Activated T-helper 17 cell treated with anti-CD3 and anti-CD28 coated beads, Interleukin-2, amount 50 U/mL, for 72 hours (primary cell): ENCODE measurements at regions not wholly inside any gene's neighbourhood (a gene's known extent, or its start where the extent isn't known, plus 50 kb on each side); places are given as distances from the start of the nearest gene placed in this dataset.

ENCODE experiments used
- ATAC-seq: fragments of 150-1000 bp; cut with Tn5 transposase; replicated peaks from 2 replicates; pipeline ENCODE4 v1.10.0; 2021; ENCODE audit warnings: mild to moderate bottlenecking, moderate library complexity
- H3K27ac Mint-ChIP-seq: one replicate; pipeline ENCODE4 v1.8.0; 2022; ENCODE audit warnings: mixed read lengths
- H3K27me3 Mint-ChIP-seq: one replicate; pipeline ENCODE4 v1.8.0; 2022; ENCODE audit warnings: mixed read lengths
- H3K36me3 Mint-ChIP-seq: one replicate; pipeline ENCODE4 v1.8.0; 2022; ENCODE audit warnings: low read depth, mild to moderate bottlenecking, mixed read lengths
- H3K4me1 Mint-ChIP-seq: one replicate; pipeline ENCODE4 v1.8.0; 2022; ENCODE audit warnings: mixed read lengths
- H3K4me3 Mint-ChIP-seq: one replicate; pipeline ENCODE4 v1.8.0; 2022; ENCODE audit warnings: mild to moderate bottlenecking, mixed read lengths
- H3K9me3 Mint-ChIP-seq: one replicate; pipeline ENCODE4 v1.8.0; 2022; ENCODE audit warnings: mixed read lengths

- no peak overlapping the region for H3K27ac Mint-ChIP-seq
- H3K9me3 Mint-ChIP-seq = no peaks in the 10 kb centered on the region
- no peak for ATAC-seq
- no peak overlapping the region for H3K4me3 Mint-ChIP-seq
- peaks cover 5% of the 10 kb centered on the region for H3K27me3 Mint-ChIP-seq
- H3K4me1 Mint-ChIP-seq = no peaks in the 10 kb centered on the region
- H3K36me3 Mint-ChIP-seq = no peaks in the 10 kb centered on the region
These were observed 257.7 kb downstream of the ATG4C start for GRCh38 chr1:63041660-63042059.

GRCh38 chr1:63042278-63042677, 258.3 kb downstream of the ATG4C start:
- Mint-ChIP-seq H3K9me3 (no peaks in the 10 kb centered on the region), H3K4me3 (no peak overlapping the region), H3K36me3 (no peaks in the 10 kb centered on the region), H3K27me3 (peaks cover 5% of the 10 kb centered on the region), H3K27ac (no peak overlapping the region), H3K4me1 (no peaks in the 10 kb centered on the region)
- no peak for ATAC-seq

DNA sequence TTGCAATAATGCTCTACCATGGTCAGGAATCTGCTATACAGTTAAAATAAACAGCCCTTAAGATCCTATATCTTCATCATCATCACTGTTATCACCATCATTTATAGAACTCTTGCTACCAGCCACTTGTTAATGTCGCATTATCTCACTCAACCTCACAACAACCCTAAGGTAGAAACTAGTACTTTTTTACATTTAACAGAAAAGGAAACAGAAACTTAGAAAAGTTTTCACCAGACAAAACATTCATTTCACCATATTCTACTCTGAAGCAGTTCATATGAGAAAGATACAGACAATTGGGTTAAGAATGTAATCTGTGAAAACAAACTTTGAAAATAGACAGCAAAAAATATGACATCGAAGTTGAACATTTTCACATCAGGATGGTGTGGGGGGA, 262.6 kb downstream of the ATG4C start:
- Mint-ChIP-seq H3K27me3 (peaks cover 7% of the 10 kb centered on the region), H3K4me3 (no peak overlapping the region), H3K9me3 (no peaks in the 10 kb centered on the region), H3K27ac (no peak overlapping the region), H3K36me3 (no peaks in the 10 kb centered on the region), H3K4me1 (no peaks in the 10 kb centered on the region)
- no peak for ATAC-seq

- H3K36me3 Mint-ChIP-seq = no peaks in the 10 kb centered on the region
- H3K4me1 Mint-ChIP-seq = no peaks in the 10 kb centered on the region
- H3K27me3 Mint-ChIP-seq = peaks cover 4% of the 10 kb centered on the region
- H3K27ac Mint-ChIP-seq = no peak overlapping the region
- no peak overlapping the region for H3K4me3 Mint-ChIP-seq
- peak; percentile 39 for ATAC-seq
- H3K9me3 Mint-ChIP-seq = no peaks in the 10 kb centered on the region
These were observed 265.2 kb downstream of the ATG4C start for GRCh38 chr1:63049135-63049534.

DNA sequence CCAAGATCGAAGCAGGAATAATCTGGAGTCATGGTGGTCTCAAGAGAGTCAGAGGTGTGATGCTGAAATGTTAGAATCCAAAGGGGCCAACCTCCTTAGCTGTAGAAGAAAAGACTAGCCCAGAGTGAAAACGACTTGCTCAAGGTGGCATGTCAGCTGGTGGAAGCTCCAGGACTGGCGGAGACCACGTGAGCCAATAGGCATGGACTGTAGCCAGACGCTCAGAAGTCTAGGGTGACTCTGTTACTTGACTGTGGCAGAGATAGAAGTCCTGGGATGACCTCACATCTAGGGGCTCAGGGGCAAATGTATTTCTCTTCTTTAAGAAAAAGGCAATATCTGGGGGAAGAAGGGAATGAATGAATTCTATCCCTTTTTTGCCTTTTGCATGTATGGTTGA, 267.4 kb downstream of the ATG4C start:
- Mint-ChIP-seq H3K36me3 (no peaks in the 10 kb centered on the region), H3K27me3 (peaks cover 12% of the 10 kb centered on the region), H3K4me1 (no peaks in the 10 kb centered on the region), H3K4me3 (no peak overlapping the region), H3K27ac (no peak overlapping the region), H3K9me3 (no peaks in the 10 kb centered on the region)
- ATAC-seq = no peak

GRCh38 chr1:63051886-63052285, 268.0 kb downstream of the ATG4C start:
- Mint-ChIP-seq H3K9me3 (no peaks in the 10 kb centered on the region), H3K4me3 (no peak overlapping the region), H3K27me3 (peaks cover 12% of the 10 kb centered on the region), H3K27ac (no peak overlapping the region), H3K36me3 (no peaks in the 10 kb centered on the region), H3K4me1 (no peaks in the 10 kb centered on the region)
- no peak for ATAC-seq

DNA sequence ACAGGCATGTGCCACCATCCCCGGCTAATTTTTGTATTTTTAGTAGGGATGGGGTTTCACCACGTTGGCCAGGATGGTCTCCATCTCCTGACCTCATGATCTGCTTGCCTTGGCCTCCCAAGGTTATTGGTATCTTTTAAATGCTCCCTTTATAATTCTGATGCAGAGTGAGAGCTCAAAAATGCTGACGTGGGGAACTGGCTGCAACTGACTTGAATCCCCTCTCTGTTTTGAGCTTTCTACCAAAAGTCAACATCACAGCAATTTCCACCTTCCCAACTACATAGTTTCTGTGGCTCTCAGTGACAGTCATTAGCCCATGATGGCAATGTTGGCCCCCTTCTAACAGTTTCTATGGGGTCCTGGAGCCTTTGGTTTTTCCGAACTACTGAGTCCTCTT, 268.2 kb upstream of the FOXD3 start:
- H3K27me3 Mint-ChIP-seq = peaks cover 15% of the 10 kb centered on the region
- H3K4me1 Mint-ChIP-seq = no peaks in the 10 kb centered on the region
- no peaks in the 10 kb centered on the region for H3K36me3 Mint-ChIP-seq
- no peak overlapping the region for H3K27ac Mint-ChIP-seq
- H3K9me3 Mint-ChIP-seq = no peaks in the 10 kb centered on the region
- no peak for ATAC-seq
- H3K4me3 Mint-ChIP-seq = no peak overlapping the region

- no peak overlapping the region for H3K4me3 Mint-ChIP-seq
- H3K9me3 Mint-ChIP-seq = no peaks in the 10 kb centered on the region
- no peak for ATAC-seq
- peaks cover 8% of the 10 kb centered on the region for H3K27me3 Mint-ChIP-seq
- no peak overlapping the region for H3K27ac Mint-ChIP-seq
- H3K4me1 Mint-ChIP-seq = no peaks in the 10 kb centered on the region
- no peaks in the 10 kb centered on the region for H3K36me3 Mint-ChIP-seq
These were observed 259.0 kb upstream of the FOXD3 start for GRCh38 chr1:63063367-63063766.

- no peak overlapping the region for H3K4me3 Mint-ChIP-seq
- ATAC-seq = no peak
- no peaks in the 10 kb centered on the region for H3K36me3 Mint-ChIP-seq
- no peak overlapping the region for H3K27ac Mint-ChIP-seq
- H3K9me3 Mint-ChIP-seq = no peaks in the 10 kb centered on the region
- H3K27me3 Mint-ChIP-seq = peaks cover 8% of the 10 kb centered on the region
- H3K4me1 Mint-ChIP-seq = no peaks in the 10 kb centered on the region
These were observed 258.2 kb upstream of the FOXD3 start for GRCh38 chr1:63064135-63064534.

GRCh38 chr1:63068626-63069025, 253.7 kb upstream of the FOXD3 start:
- no peaks in the 10 kb centered on the region for H3K36me3 Mint-ChIP-seq
- ATAC-seq = no peak
- no peak overlapping the region for H3K4me3 Mint-ChIP-seq
- H3K27ac Mint-ChIP-seq = no peak overlapping the region
- no peaks in the 10 kb centered on the region for H3K9me3 Mint-ChIP-seq
- H3K27me3 Mint-ChIP-seq = peaks cover 25% of the 10 kb centered on the region
- H3K4me1 Mint-ChIP-seq = no peaks in the 10 kb centered on the region

DNA sequence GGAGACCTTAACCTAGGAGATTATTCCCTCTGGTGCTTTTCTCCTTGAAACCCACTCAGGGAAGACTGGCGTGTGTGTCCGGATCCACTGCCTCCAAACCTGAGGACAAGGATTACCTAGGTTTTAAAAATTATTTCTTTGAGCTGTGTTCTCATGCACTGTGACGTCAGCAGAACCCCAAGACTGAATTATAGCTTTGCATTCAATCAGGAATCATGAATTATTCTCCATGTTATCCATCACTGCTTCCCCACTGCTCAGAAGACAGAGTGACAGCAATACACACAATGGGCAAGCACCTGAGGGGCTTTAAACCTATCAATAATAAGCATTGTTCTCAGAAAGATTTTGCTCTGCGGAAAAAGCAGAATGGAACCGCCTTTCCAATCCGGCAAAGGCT, 253.2 kb upstream of the FOXD3 start:
- H3K4me3 Mint-ChIP-seq = no peak overlapping the region
- no peaks in the 10 kb centered on the region for H3K9me3 Mint-ChIP-seq
- H3K4me1 Mint-ChIP-seq = no peaks in the 10 kb centered on the region
- ATAC-seq = no peak
- H3K27me3 Mint-ChIP-seq = peaks cover 26% of the 10 kb centered on the region
- no peaks in the 10 kb centered on the region for H3K36me3 Mint-ChIP-seq
- no peak overlapping the region for H3K27ac Mint-ChIP-seq

- Mint-ChIP-seq H3K9me3 (peaks cover 11% of the 10 kb centered on the region), H3K27ac (no peak overlapping the region), H3K4me1 (no peaks in the 10 kb centered on the region), H3K27me3 (peaks cover 35% of the 10 kb centered on the region), H3K4me3 (no peak overlapping the region), H3K36me3 (no peaks in the 10 kb centered on the region)
- ATAC-seq = no peak
These were observed 248.8 kb upstream of the FOXD3 start for GRCh38 chr1:63073309-63074306.

DNA sequence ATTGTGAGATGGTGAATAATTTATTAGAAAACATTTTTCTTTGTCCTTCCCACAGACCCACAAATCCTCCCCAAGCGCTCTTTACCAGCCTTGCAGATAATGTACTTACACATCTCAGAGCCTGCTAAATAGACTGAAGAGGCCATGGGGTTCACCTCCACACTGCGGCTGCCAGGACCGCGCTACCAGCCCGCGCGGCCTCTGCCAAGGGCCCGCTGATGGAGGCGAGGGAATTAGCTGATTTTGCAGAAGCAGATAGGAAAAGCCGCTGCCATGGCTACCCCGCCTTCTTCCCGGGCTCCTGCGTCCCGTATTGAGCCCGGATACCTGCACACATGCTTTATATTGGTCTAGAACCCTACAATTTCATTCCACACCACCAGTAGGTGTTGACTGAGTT, 248.0 kb upstream of the FOXD3 start:
- H3K36me3 Mint-ChIP-seq = no peaks in the 10 kb centered on the region
- ATAC-seq = no peak
- no peaks in the 10 kb centered on the region for H3K4me1 Mint-ChIP-seq
- H3K27me3 Mint-ChIP-seq = peaks cover 35% of the 10 kb centered on the region
- peaks cover 11% of the 10 kb centered on the region for H3K9me3 Mint-ChIP-seq
- H3K27ac Mint-ChIP-seq = no peak overlapping the region
- no peak overlapping the region for H3K4me3 Mint-ChIP-seq

DNA sequence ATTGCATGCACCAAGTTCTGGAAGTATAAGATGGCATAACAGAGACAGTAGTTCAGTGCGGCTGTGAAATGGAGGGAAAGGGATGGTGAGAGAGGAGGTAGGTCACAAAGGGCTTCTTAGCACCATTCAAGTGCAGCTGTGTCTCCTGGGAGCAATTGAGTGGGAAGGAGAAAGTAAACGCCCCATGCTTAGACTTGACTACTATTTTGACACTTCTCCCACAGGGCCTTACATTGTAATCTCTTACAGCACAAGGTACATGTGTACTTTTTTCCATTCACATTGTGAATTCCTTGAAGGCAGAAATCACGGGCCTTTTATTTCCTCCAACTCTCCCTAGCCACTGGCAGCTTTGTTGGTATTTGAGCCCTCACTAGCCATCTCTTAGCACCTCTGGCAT, 239.6 kb upstream of the FOXD3 start:
- no peak for ATAC-seq
- no peak overlapping the region for H3K27ac Mint-ChIP-seq
- H3K27me3 Mint-ChIP-seq = peaks cover 13% of the 10 kb centered on the region
- no peak overlapping the region for H3K4me3 Mint-ChIP-seq
- no peaks in the 10 kb centered on the region for H3K9me3 Mint-ChIP-seq
- no peaks in the 10 kb centered on the region for H3K4me1 Mint-ChIP-seq
- no peaks in the 10 kb centered on the region for H3K36me3 Mint-ChIP-seq

DNA sequence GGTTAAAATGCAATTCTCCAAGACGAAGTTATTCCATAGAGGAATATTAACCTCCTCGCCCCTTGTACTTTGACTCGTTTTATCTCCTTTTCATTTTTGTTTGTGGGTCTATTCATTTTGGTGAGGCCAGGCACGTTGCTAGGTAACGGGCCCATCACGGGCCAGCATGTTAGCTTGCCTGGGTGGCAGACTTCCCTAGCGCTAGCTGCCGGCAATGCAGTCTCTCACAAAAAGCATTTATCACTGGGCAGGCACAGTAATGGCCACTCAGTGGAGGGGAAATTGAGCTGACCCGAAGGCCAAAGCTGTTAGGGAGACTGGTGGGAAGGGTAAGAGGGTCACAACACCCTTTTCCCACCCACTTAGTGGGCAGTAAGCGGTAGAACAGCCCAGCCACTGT, 234.4 kb upstream of the FOXD3 start:
- H3K4me1 Mint-ChIP-seq = no peaks in the 10 kb centered on the region
- no peak overlapping the region for H3K27ac Mint-ChIP-seq
- ATAC-seq = no peak
- H3K4me3 Mint-ChIP-seq = no peak overlapping the region
- H3K9me3 Mint-ChIP-seq = no peaks in the 10 kb centered on the region
- H3K36me3 Mint-ChIP-seq = no peaks in the 10 kb centered on the region
- peaks cover 17% of the 10 kb centered on the region for H3K27me3 Mint-ChIP-seq
